ENCODE measurements at regions not wholly inside any gene's neighbourhood (a gene's known extent, or its start where the extent isn't known, plus 50 kb on each side); places are given as distances from the start of the nearest gene placed in this dataset.

GRCh38 chr1:73160759-73161158 is 878.4 kb upstream of the NEGR1 start:
- Histone ChIP-seq H3K9ac (ENCODE audit: extremely low read depth, low read length, poor library complexity, severe bottlenecking) (no peak overlapping the region), H3K27ac (ENCODE audit: low read depth, low read length) (no peak overlapping the region), H3K9me3 (ENCODE audit: control insufficient read depth, low read length) (peaks cover 5% of the 10 kb centered on the region), H3K4me1 (ENCODE audit: control insufficient read depth, insufficient read depth, low read length) (no peaks in the 10 kb centered on the region), H3K4me3 (ENCODE audit: low read length) (no peak overlapping the region), H3K27me3 (ENCODE audit: control insufficient read depth, insufficient read depth, low read length, poor library complexity, severe bottlenecking) (no peaks in the 10 kb centered on the region), H3K36me3 (ENCODE audit: control insufficient read depth, insufficient read depth, low read length) (no peaks in the 10 kb centered on the region)
- DNase-seq = no peak
- TF ChIP-seq CTCF (conservative IDR thresholded peaks at IDR 0.05) = no peak
- 100% methylated on average over 1 of the region's 1 CpG for WGBS, 2 experiments (ENCODE audit: insufficient coverage in 1 of 2, insufficient read length in 1 of 2)
- H3K4me3 Mint-ChIP-seq = no peak overlapping the region
- H3K4me1 Mint-ChIP-seq = no peaks in the 10 kb centered on the region
- H3K27me3 Mint-ChIP-seq (ENCODE audit: insufficient read depth) = no peaks in the 10 kb centered on the region
- no peaks in the 10 kb centered on the region for H3K36me3 Mint-ChIP-seq (ENCODE audit: low read depth)
- no peak overlapping the region for H3K27ac Mint-ChIP-seq
- no peaks in the 10 kb centered on the region for H3K9me3 Mint-ChIP-seq

GRCh38 chr1:73144311-73144710 is 862.0 kb upstream of the NEGR1 start:
- H3K9ac ChIP-seq (ENCODE audit: extremely low read depth, low read length, poor library complexity, severe bottlenecking) = no peak overlapping the region

GRCh38 chr1:73136975-73137374 is 854.6 kb upstream of the NEGR1 start:
- Histone ChIP-seq H3K9ac (ENCODE audit: extremely low read depth, low read length, poor library complexity, severe bottlenecking) (no peak overlapping the region), H3K27ac (ENCODE audit: low read depth, low read length) (no peak overlapping the region), H3K9me3 (ENCODE audit: control insufficient read depth, low read length) (peaks cover 13% of the 10 kb centered on the region), H3K4me1 (ENCODE audit: control insufficient read depth, insufficient read depth, low read length) (no peaks in the 10 kb centered on the region), H3K36me3 (ENCODE audit: control insufficient read depth, insufficient read depth, low read length) (no peaks in the 10 kb centered on the region), H3K4me3 (ENCODE audit: low read length) (no peak overlapping the region), H3K27me3 (ENCODE audit: control insufficient read depth, insufficient read depth, low read length, poor library complexity, severe bottlenecking) (no peaks in the 10 kb centered on the region)
- H3K9me3 Mint-ChIP-seq = peaks cover 8% of the 10 kb centered on the region
- no peaks in the 10 kb centered on the region for H3K27me3 Mint-ChIP-seq (ENCODE audit: insufficient read depth)
- TF ChIP-seq CTCF (conservative IDR thresholded peaks at IDR 0.05) = no peak
- H3K27ac Mint-ChIP-seq = no peak overlapping the region
- no peaks in the 10 kb centered on the region for H3K4me1 Mint-ChIP-seq
- no peak for DNase-seq
- peaks cover 4% of the 10 kb centered on the region for H3K36me3 Mint-ChIP-seq (ENCODE audit: low read depth)
- H3K4me3 Mint-ChIP-seq = no peak overlapping the region

More at GRCh38 chr1:73144311-73144710, 862.0 kb upstream of the NEGR1 start:
- Histone ChIP-seq H3K36me3 (ENCODE audit: control insufficient read depth, insufficient read depth, low read length) (no peaks in the 10 kb centered on the region), H3K27ac (ENCODE audit: low read depth, low read length) (no peak overlapping the region), H3K27me3 (ENCODE audit: control insufficient read depth, insufficient read depth, low read length, poor library complexity, severe bottlenecking) (no peaks in the 10 kb centered on the region), H3K4me1 (ENCODE audit: control insufficient read depth, insufficient read depth, low read length) (no peaks in the 10 kb centered on the region), H3K4me3 (ENCODE audit: low read length) (no peak overlapping the region), H3K9me3 (ENCODE audit: control insufficient read depth, low read length) (peaks cover 44% of the 10 kb centered on the region)
- DNase-seq = no peak
- Mint-ChIP-seq H3K4me1 (peaks cover 8% of the 10 kb centered on the region), H3K27ac (no peak overlapping the region), H3K36me3 (ENCODE audit: low read depth) (peaks cover 6% of the 10 kb centered on the region), H3K9me3 (peaks cover 29% of the 10 kb centered on the region), H3K4me3 (no peak overlapping the region), H3K27me3 (ENCODE audit: insufficient read depth) (no peaks in the 10 kb centered on the region)
- no peak for TF ChIP-seq CTCF (conservative IDR thresholded peaks at IDR 0.05)

Measured in endodermal cell (in vitro differentiated cells).